Esophagus squamous epithelium (tissue), 4 donors: ENCODE measurements at regions not wholly inside any gene's neighbourhood (a gene's known extent, or its start where the extent isn't known, plus 50 kb on each side); places are given as distances from the start of the nearest gene placed in this dataset.

Source experiments
- POLR2A ChIP-seq, 4 donors: fragments of 450-650 bp; IDR thresholded peaks; one replicate each; pipeline ENCODE4 v1.6.1; 2017; ENCODE audit warnings: antibody characterized with exemption in 4 of 4, mild to moderate bottlenecking in 4 of 4, moderate library complexity in 3 of 4
- TF ChIP-seq, protein P1 (sequence below), 6 experiments: fragments of 450-650 bp in 4 of 6; fragments of 200-600 bp in 2 of 6; sonication (generic) in 2 of 6; IDR thresholded peaks; one replicate each; pipeline ENCODE4 v1.5.1; 2016 to 2019; ENCODE audit warnings: antibody characterized with exemption in 6 of 6, mild to moderate bottlenecking in 4 of 6, moderate library complexity in 4 of 6

- TF ChIP-seq, protein P1, sequence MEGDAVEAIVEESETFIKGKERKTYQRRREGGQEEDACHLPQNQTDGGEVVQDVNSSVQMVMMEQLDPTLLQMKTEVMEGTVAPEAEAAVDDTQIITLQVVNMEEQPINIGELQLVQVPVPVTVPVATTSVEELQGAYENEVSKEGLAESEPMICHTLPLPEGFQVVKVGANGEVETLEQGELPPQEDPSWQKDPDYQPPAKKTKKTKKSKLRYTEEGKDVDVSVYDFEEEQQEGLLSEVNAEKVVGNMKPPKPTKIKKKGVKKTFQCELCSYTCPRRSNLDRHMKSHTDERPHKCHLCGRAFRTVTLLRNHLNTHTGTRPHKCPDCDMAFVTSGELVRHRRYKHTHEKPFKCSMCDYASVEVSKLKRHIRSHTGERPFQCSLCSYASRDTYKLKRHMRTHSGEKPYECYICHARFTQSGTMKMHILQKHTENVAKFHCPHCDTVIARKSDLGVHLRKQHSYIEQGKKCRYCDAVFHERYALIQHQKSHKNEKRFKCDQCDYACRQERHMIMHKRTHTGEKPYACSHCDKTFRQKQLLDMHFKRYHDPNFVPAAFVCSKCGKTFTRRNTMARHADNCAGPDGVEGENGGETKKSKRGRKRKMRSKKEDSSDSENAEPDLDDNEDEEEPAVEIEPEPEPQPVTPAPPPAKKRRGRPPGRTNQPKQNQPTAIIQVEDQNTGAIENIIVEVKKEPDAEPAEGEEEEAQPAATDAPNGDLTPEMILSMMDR (IDR thresholded peaks at IDR 0.05), result no peak
- no peak for TF ChIP-seq POLR2A (IDR thresholded peaks at IDR 0.05)
Measured at GRCh38 chr9:93815677-93816076, 139.5 kb downstream of the BARX1 start.
